H1 (cell line): ENCODE measurements at regions not wholly inside any gene's neighbourhood (a gene's known extent, or its start where the extent isn't known, plus 50 kb on each side); places are given as distances from the start of the nearest gene placed in this dataset.

Source experiments
- CREB1 ChIP-seq: IDR thresholded peaks from 2 replicates; pipeline ENCODE4 v1.6.1; 2012; ENCODE audit warnings: inconsistent platforms
- CTBP2 ChIP-seq: IDR thresholded peaks from 2 replicates; pipeline ENCODE4 v1.7.0; 2011; ENCODE audit warnings: borderline replicate concordance, mild to moderate bottlenecking, moderate library complexity, mixed read lengths, low read length; ENCODE audit not compliant: insufficient read depth, insufficient read length
- CTCF ChIP-seq, 3 experiments: IDR thresholded peaks; 1 replicate in 2 of 3; 2 replicates in 1 of 3; pipeline versions ENCODE4 v1.5.1 to v1.6.1; 2011; ENCODE audit warnings: low read length in 3 of 3, mild to moderate bottlenecking in 3 of 3, inconsistent platforms in 2 of 3, low read depth in 1 of 3, moderate library complexity in 1 of 3; ENCODE audit not compliant: insufficient read depth in 1 of 3; ENCODE audit errors: control extremely low read depth in 1 of 3
- E2F6 ChIP-seq: IDR thresholded peaks from 2 replicates; pipeline ENCODE4 v1.6.1; 2012; ENCODE audit warnings: inconsistent platforms
- EP300 ChIP-seq, 2 experiments: IDR thresholded peaks; 1 replicate in 1 of 2; 2 replicates in 1 of 2; pipeline ENCODE4 v1.6.1; 2011 to 2012; ENCODE audit warnings: low read depth in 2 of 2, low read length in 2 of 2, mild to moderate bottlenecking in 2 of 2, borderline replicate concordance in 1 of 2, inconsistent platforms in 1 of 2, moderate library complexity in 1 of 2
- EZH2 ChIP-seq: fragments of 200-600 bp; sonication (generic); IDR thresholded peaks from 2 replicates; pipeline ENCODE4 v1.7.1; 2012; ENCODE audit warnings: low read depth, mild to moderate bottlenecking, moderate library complexity, low read length, inconsistent platforms; ENCODE audit not compliant: severe bottlenecking
- POLR2AphosphoS5 ChIP-seq: IDR thresholded peaks from 2 replicates; pipeline ENCODE4 v1.6.1; 2011; ENCODE audit warnings: low read depth, low read length
- RAD21 ChIP-seq, 2 experiments: IDR thresholded peaks in 1 of 2; conservative IDR thresholded peaks in 1 of 2; 2 replicates each; pipeline ENCODE4 v1.6.1; 2011; ENCODE audit warnings: low read depth in 2 of 2, low read length in 2 of 2, improper control_type of control experiment in 1 of 2, inconsistent platforms in 1 of 2, mild to moderate bottlenecking in 1 of 2, moderate library complexity in 1 of 2
- SAP30 ChIP-seq: fragments of 300-600 bp; sonication (generic); IDR thresholded peaks from 2 replicates; pipeline ENCODE4 v1.7.1; 2012; ENCODE audit warnings: low read length, moderate library complexity, mild to moderate bottlenecking, inconsistent platforms; ENCODE audit not compliant: insufficient read depth, insufficient replicate concordance
- YY1 ChIP-seq: IDR thresholded peaks from 2 replicates; pipeline ENCODE4 v1.6.1; 2011; ENCODE audit warnings: low read depth, mild to moderate bottlenecking, low read length

GRCh38 chr18:44198612-44199284 is 481.9 kb upstream of the SETBP1 start:
- no peak for TF ChIP-seq CTBP2
- TF ChIP-seq EZH2 = no peak
- TF ChIP-seq CTCF (IDR thresholded peaks at IDR 0.05; ENCODE audit: control extremely low read depth in 1 of 3, insufficient read depth in 1 of 3, low read depth in 1 of 3, low read length in 3 of 3) = no peak
- TF ChIP-seq CREB1 = no peak
- TF ChIP-seq SAP30 = no peak
- TF ChIP-seq RAD21 (IDR thresholded peaks at IDR 0.05 in 1 of 2, conservative IDR thresholded peaks at IDR 0.05 in 1 of 2; ENCODE audit: low read depth in 2 of 2, low read length in 2 of 2) = no peak
- TF ChIP-seq POLR2AphosphoS5 = no peak
- TF ChIP-seq EP300 (IDR thresholded peaks at IDR 0.05; ENCODE audit: borderline replicate concordance in 1 of 2, low read depth in 2 of 2, low read length in 2 of 2) = no peak
- TF ChIP-seq YY1 = no peak
- TF ChIP-seq E2F6 = no peak
